ENCODE measurements at regions not wholly inside any gene's neighbourhood (a gene's known extent, or its start where the extent isn't known, plus 50 kb on each side); places are given as distances from the start of the nearest gene placed in this dataset.

- TF ChIP-seq POLR2AphosphoS5 (IDR thresholded peaks at IDR 0.05; ENCODE audit: borderline replicate concordance, low read depth, low read length) (no peak), EZH2 (IDR thresholded peaks at IDR 0.05) (no peak)
These were observed 229.2 kb downstream of the RPS24 start for GRCh38 chr10:78262860-78263259.

All from SK-N-MC (cell line).